DMS53 treated with DMSO at 0.1 percent for 48 hours (cell line): ENCODE measurements at regions not wholly inside any gene's neighbourhood (a gene's known extent, or its start where the extent isn't known, plus 50 kb on each side); places are given as distances from the start of the nearest gene placed in this dataset.
"Not testable (repeated sequence)": the region's sequence is repeated elsewhere in the genome, so short reads cannot be mapped to it uniquely, and the experiment has no call there.

ENCODE experiments used
- DNase-seq: peaks from one replicate; lab custom pipeline; 2025; ENCODE audit not compliant: unreplicated experiment; lab: John Stamatoyannopoulos, UW

GRCh38 chr20:12113075-12113467, 195.4 kb downstream of the BTBD3 start:
- no peak for DNase-seq

GRCh38 chr20:12113468-12114371, 196.0 kb downstream of the BTBD3 start:
- peak; percentile 8 for DNase-seq

DNA sequence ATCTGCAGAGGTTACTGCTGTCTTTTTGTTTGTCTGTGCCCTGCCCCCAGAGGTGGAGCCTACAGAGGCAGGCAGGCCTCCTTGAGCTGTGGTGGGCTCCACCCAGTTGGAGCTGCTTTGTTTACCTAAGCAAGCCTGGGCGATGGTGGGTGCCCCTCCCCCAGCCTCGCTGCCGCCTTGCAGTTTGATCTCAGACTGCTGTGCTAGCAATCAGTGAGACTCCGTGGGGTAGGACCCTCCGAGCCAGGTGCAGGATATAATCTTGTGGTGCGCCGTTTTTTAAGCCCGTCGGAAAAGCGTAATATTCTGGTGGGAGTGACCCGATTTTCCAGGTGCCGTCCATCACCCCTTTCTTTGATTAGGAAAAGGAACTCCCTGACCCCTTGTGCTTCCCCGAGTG, 211.4 kb downstream of the BTBD3 start:
- not testable (repeated sequence) for DNase-seq

DNA sequence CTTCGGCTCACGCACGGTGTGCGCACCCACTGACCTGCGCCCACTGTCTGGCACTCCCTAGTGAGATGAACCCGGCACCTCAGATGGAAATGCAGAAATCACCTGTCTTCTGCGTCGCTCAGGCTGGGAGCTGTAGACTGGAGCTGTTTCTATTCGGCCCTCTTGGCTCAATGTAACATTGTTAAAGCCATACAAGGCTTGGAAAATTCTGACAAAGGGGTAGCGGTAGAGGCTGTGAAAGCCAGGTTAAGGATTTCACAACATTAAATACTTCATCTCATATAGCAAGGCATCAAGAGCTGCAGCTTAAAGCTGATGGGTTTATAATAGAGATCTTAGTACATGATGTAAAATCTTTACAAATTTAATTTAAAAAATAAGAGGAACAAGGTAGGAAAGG, 211.8 kb downstream of the BTBD3 start:
- not testable (repeated sequence) for DNase-seq

- no peak for DNase-seq
Measured at GRCh38 chr20:12130781-12131180, 213.1 kb downstream of the BTBD3 start.

DNA sequence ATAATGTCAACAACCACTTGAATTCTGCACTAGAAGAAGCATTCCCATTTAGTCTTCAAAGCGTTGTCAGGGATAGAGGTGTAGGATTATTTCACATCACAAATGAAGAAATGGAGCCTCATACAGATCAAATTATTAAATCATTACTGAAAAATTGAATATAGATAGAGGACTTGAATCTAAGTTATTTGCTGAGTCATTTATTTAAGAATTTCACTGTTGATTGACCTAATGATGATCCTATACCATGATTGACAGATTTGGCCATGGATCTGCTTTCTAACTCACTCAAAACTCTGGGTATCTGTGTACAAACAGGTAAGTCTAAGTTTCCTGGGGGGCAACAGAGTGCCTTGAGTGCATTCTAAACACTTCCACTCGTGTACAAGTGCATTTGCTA, 215.9 kb downstream of the BTBD3 start:
- no peak for DNase-seq

DNA sequence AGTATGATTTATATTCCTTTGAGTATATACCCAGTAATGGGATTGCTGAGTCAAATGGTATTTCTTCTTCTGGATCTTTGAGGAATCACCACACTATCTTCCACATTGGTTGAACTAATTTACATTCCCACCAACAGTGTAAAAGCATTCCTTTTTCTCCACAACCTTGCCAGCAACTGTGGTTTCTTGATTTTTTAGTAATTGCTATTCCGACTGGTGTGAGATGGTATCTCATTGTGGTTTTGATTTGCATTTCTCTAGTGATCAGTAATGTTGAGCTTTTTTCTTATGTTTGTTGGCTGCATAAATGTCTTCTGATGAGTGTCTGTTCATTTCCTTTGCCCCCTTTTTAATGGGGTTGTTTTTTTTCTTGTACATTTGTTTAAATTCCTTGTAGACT, 228.3 kb downstream of the BTBD3 start:
- DNase-seq: not testable (repeated sequence)

- DNase-seq: no peak
Measured at GRCh38 chr20:12152996-12153395, 235.3 kb downstream of the BTBD3 start.

- DNase-seq: no peak
Measured at GRCh38 chr20:12153628-12154027, 235.9 kb downstream of the BTBD3 start.

- no peak for DNase-seq
Measured at GRCh38 chr20:12156252-12156651, 238.6 kb downstream of the BTBD3 start.

DNA sequence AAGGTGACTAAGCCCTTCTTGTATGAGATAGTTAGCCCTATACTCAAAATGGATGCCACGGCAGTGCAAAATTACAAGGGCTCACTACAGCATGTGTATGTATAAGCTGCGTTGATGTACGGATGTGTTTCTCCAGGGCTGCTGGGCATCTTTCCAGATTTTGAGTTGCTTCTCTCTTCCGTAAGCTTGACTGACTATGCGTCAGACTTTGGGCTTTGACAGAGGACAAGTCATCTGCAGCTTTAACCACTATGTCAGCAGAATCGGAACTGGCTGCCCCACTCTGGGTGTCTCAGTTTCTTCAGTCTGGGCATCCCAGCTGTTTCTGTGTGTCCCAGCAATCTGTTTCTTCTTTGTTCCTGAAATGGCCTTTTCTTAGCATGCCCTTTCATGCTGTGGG, 241.6 kb downstream of the BTBD3 start:
- DNase-seq: no peak

DNA sequence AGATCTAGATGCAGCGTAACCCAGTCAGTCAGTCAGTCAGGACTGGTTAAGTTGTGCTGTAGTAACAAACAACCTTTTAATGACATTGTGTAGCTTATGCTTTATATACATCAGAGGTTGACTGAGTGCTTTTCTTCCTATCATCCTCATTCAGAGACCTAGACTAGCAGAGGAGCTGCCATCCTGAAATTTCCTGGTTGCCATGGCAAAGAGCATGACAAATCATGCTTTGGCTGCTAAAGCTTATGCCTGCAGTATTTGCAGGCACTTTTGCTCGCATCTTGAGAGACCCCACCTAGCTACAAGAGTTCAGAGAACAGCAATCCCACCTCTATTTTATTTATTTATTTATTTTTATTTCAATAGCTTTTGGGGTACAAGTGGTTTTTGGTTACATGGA, 244.0 kb downstream of the BTBD3 start:
- no peak for DNase-seq

DNA sequence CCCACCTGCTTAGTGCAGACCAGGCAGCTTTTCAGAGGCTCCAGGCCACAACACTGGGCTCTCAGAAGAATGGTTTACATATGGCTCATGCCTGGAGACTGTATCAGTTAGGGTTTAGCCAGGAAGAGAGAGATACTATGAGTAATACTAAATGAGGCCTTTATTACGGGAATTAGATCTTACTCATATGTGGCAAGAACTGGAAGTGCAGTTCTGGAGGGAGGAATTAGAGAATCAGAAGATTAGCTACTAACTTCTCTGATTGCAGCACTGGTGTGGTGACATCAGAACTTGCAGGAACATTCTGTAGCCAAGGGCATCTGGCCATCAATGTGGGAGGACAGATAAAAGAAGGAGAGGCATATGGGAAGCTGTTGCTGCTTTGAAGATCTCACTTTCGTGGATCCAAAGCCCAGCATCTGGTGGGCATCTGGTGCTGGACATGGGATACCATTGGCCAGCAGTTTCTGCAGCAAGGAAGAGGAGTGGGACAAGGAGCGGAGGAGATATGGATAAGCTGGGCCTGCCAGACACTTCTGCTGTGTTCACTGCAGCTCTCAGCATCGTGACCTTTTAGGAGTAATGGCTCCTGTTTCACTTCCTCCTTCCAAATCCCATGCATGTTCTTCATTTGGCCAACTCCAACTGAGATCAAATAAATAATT, 248.5 kb downstream of the BTBD3 start:
- no peak for DNase-seq

DNA sequence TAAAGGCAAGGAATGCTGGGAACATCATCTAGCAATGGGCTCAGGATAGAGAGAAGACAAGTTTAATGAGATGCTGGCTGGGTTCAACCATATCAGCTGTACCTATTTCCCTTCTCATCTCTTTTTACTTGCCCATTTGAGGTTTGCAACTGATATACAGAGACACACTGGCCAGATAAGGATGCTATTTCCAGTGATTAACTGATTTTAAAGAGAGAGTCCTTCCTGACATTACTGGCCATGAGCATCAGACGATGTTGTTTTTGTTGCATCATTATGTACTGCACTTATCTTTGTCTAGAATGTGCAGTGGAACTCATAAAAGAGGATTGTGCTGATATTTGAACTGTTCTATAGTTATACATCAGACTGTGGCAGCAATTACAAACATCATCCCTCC, 252.7 kb downstream of the BTBD3 start:
- DNase-seq: no peak

DNA sequence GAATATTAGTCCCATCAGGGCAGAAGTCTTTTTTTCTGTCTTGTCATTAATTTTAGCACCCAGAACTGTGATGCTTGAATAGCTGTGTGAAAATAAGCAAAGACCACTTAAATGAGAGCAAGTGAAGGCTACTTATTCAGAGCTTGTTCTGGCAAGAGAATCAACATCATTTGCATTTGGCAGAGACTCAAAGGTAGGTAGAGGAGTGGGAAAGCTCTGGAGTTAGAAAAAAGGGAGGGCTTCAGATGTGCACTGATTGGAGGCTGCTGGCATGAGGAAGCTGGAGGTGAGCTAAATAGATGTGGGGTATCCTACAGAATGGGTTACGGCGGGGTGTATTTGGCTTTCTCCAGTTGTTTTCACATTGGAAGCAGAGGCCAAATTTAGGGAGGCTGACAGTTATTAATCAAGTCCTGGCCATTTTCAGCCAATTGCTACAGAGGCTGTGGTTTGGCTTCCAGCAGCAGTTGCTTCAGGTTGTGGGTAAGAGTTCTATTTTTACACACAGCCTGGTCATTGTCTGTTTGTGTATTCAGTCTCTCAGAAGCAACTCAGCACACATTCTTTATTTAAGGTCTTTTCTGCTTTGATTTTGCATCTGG, 254.3 kb downstream of the BTBD3 start:
- DNase-seq: no peak

DNA sequence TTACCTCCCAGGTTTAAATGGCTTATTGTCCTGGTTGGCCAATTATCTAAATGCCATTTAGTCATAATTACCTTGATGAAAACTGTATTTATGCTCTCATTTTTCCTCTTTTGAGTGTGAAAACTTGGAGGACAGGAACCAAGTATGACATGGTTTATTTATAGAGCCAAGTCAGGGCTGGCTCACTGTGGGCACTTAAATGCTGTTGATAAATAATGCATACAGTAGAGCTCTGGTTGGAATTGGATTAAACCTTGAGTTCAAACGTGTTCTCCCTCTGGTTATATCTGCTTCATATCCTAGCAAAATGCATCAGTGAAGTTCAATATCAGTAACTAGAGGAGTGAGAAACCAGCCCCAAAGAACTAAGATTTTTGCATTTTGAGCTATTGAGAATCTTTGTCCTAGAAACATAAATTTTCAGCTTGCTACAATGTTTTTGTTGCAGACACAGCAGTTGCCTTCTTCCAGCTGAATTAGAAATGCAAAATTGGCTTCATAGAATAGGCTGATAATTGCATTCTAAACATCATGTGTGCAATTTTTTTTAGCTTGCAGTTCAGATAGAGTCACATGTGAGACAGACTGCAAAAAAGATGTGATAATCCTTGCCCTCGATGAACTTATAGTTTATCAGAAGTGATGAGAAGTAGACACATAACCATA, 255.8 kb downstream of the BTBD3 start:
- DNase-seq: no peak

DNA sequence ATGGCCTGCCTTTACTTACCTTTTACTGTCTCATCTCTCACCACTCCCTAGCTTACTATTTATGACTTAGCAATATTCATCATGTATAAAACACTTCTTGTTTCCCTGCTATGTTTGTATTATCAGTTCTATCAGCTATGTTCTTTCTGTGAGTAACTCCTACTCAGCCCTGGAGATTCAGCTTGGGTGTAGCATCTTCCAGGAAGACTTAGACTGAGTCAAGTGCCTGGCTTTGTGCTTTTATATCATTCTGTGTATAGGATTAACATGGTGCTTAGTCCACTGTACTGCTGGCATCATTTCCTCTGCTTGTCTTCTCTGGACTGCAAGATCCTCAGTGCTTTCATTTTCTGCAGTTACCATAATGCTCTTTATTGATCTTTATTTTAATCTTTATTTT, 257.8 kb downstream of the BTBD3 start:
- no peak for DNase-seq

GRCh38 chr20:12177657-12178293, 260.1 kb downstream of the BTBD3 start:
- peak; percentile 35 for DNase-seq

GRCh38 chr20:12179692-12180091, 262.0 kb downstream of the BTBD3 start:
- no peak for DNase-seq

DNA sequence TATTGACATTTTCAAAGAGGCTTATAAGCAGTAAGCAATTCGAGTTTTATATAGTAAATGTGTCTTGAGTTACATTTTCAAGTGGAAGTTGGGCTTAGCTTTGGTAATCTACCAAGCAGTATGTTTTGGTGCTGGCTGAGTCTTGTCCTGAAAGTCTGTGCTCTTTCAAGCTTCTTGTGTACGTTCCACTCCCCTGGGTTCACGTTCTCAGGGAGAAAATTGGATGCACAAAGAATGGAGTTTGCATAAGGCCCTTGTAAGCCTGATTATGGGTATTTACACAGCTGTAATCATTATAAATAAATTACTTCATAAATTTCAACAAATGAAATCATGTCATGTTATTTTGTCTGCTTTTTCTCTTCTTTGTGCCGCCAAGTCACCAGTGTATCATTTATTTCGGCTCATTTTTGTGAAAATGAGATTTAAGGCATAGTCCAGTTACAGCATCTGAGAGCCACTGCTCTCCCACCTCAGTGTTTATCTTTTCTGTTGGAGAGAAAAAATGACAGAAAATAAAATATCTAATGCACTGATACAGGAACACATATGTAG, 262.5 kb downstream of the BTBD3 start:
- no peak for DNase-seq

- no peak for DNase-seq
Measured at GRCh38 chr20:12198281-12198680, 280.6 kb downstream of the BTBD3 start.
